ENCODE measurements at regions not wholly inside any gene's neighbourhood (a gene's known extent, or its start where the extent isn't known, plus 50 kb on each side); places are given as distances from the start of the nearest gene placed in this dataset.

GRCh38 chr2:195408196-195408595 is 248.8 kb upstream of the SLC39A10 start:
- CTCF ChIA-PET (ENCODE audit: low intra/inter-chr PET ratio, low total read pairs), result no interaction called here
- H3K9me3 ChIP-seq (ENCODE audit: low read length), result no peaks in the 10 kb centered on the region
- no peak for ATAC-seq
- 8% methylated on average over 3 of the region's 3 CpGs for WGBS (ENCODE audit: low lambda C conversion rate)
- H3K4me3 ChIP-seq (replicated peaks in 1 of 3; ENCODE audit: insufficient read depth in 1 of 3, low read depth in 2 of 3, low read length in 3 of 3), result no peak overlapping the region
- TF ChIP-seq ZNF280B (CRISPR knock-in tag; IDR thresholded peaks at IDR 0.05; ENCODE audit: borderline replicate concordance) (no peak), PAXIP1 (CRISPR knock-in tag; conservative IDR thresholded peaks at IDR 0.05) (no peak), AGO1 (IDR thresholded peaks at IDR 0.05; ENCODE audit: low read depth, low read length, poor library complexity, severe bottlenecking) (no peak), TFDP1 (CRISPR knock-in tag; IDR thresholded peaks at IDR 0.05; ENCODE audit: borderline replicate concordance) (no peak), MTF1 (CRISPR knock-in tag; IDR thresholded peaks at IDR 0.05) (no peak), ZFP82 (CRISPR knock-in tag; IDR thresholded peaks at IDR 0.05; ENCODE audit: borderline replicate concordance) (no peak), LCORL (IDR thresholded peaks at IDR 0.05) (no peak), LCORL (CRISPR knock-in tag; IDR thresholded peaks at IDR 0.05) (no peak), SNRNP70 (IDR thresholded peaks at IDR 0.05; ENCODE audit: low read depth, low read length) (no peak), DPF2 (CRISPR knock-in tag; IDR thresholded peaks at IDR 0.05; ENCODE audit: borderline replicate concordance, low read depth) (no peak), ZNF460 (CRISPR knock-in tag; IDR thresholded peaks at IDR 0.05; ENCODE audit: borderline replicate concordance) (no peak), PRMT3 (CRISPR knock-in tag; IDR thresholded peaks at IDR 0.05; ENCODE audit: borderline replicate concordance, low read depth) (no peak), ZNF331 (CRISPR knock-in tag; IDR thresholded peaks at IDR 0.05) (no peak), TBP (CRISPR knock-in tag; IDR thresholded peaks at IDR 0.05) (no peak)
- TF ChIP-seq, protein P1, sequence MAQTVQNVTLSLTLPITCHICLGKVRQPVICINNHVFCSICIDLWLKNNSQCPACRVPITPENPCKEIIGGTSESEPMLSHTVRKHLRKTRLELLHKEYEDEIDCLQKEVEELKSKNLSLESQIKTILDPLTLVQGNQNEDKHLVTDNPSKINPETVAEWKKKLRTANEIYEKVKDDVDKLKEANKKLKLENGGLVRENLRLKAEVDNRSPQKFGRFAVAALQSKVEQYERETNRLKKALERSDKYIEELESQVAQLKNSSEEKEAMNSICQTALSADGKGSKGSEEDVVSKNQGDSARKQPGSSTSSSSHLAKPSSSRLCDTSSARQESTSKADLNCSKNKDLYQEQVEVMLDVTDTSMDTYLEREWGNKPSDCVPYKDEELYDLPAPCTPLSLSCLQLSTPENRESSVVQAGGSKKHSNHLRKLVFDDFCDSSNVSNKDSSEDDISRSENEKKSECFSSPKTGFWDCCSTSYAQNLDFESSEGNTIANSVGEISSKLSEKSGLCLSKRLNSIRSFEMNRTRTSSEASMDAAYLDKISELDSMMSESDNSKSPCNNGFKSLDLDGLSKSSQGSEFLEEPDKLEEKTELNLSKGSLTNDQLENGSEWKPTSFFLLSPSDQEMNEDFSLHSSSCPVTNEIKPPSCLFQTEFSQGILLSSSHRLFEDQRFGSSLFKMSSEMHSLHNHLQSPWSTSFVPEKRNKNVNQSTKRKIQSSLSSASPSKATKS (CRISPR knock-in tag; IDR thresholded peaks at IDR 0.05), result no peak
- TF ChIP-seq, protein P2, sequence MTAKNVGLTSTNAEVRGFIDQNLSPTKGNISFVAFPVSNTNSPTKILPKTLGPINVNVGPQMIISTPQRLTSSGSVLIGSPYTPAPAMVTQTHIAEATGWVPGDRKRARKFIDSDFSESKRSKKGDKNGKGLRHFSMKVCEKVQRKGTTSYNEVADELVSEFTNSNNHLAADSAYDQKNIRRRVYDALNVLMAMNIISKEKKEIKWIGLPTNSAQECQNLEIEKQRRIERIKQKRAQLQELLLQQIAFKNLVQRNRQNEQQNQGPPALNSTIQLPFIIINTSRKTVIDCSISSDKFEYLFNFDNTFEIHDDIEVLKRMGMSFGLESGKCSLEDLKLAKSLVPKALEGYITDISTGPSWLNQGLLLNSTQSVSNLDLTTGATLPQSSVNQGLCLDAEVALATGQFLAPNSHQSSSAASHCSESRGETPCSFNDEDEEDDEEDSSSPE (CRISPR knock-in tag; IDR thresholded peaks at IDR 0.05), result no peak
- H3K27me3 ChIP-seq (ENCODE audit: control insufficient read depth in 1 of 2, insufficient read depth in 2 of 2, low read length in 2 of 2), result no peaks in the 10 kb centered on the region
- POLR2A ChIA-PET, result no interaction called here
- H2AFZ ChIP-seq (ENCODE audit: low read length), result no peak overlapping the region
- H3K36me3 ChIP-seq (replicated peaks in 1 of 2; ENCODE audit: control insufficient read depth in 1 of 2, insufficient read depth in 2 of 2, low read length in 2 of 2), result no peaks in the 10 kb centered on the region
- H3K27ac ChIP-seq (ENCODE audit: extremely low read length, insufficient read depth, low read length), result no peak overlapping the region
- FAIRE-seq, result no peak
- in situ Hi-C loops (cut with HindIII; ENCODE audit: extremely low pct_ligation_motif_present, low pct_unique_long_range_greater_than_20kb) (no loop called here), intact Hi-C loops (cut with micrococcal nuclease; ENCODE audit: unreplicated experiment) (no loop called here)
- H4K20me1 ChIP-seq (ENCODE audit: insufficient read depth, low read length), result no peaks in the 10 kb centered on the region
- no peak overlapping the region for H3K4me2 ChIP-seq (ENCODE audit: low read depth, low read length)
- no peak for DNase-seq (ENCODE audit: low spot score)
- no TSS peak for BruUV-seq (replicated peaks)
- H3K4me1 ChIP-seq (ENCODE audit: insufficient read depth, low read length), result 0 out of 2 replicates have a peak, but pooled peaks cover 8% of the 10 kb centered on the region
- H3K79me2 ChIP-seq (ENCODE audit: insufficient read depth, low read length), result no peaks in the 10 kb centered on the region
- H3K9ac ChIP-seq (ENCODE audit: insufficient read depth, low read depth, low read length), result no peak overlapping the region
